ENCODE measurements at regions not wholly inside any gene's neighbourhood (a gene's known extent, or its start where the extent isn't known, plus 50 kb on each side); places are given as distances from the start of the nearest gene placed in this dataset.

- TF ChIP-seq, protein P1, sequence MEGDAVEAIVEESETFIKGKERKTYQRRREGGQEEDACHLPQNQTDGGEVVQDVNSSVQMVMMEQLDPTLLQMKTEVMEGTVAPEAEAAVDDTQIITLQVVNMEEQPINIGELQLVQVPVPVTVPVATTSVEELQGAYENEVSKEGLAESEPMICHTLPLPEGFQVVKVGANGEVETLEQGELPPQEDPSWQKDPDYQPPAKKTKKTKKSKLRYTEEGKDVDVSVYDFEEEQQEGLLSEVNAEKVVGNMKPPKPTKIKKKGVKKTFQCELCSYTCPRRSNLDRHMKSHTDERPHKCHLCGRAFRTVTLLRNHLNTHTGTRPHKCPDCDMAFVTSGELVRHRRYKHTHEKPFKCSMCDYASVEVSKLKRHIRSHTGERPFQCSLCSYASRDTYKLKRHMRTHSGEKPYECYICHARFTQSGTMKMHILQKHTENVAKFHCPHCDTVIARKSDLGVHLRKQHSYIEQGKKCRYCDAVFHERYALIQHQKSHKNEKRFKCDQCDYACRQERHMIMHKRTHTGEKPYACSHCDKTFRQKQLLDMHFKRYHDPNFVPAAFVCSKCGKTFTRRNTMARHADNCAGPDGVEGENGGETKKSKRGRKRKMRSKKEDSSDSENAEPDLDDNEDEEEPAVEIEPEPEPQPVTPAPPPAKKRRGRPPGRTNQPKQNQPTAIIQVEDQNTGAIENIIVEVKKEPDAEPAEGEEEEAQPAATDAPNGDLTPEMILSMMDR (IDR thresholded peaks at IDR 0.05), result no peak
- no peak for TF ChIP-seq POLR2A (IDR thresholded peaks at IDR 0.05)
These were observed 950.7 kb upstream of the RBFOX1 start for GRCh38 chr16:6381896-6382295.

Measured in heart left ventricle (tissue), 13 donors.